ENCODE measurements at regions not wholly inside any gene's neighbourhood (a gene's known extent, or its start where the extent isn't known, plus 50 kb on each side); places are given as distances from the start of the nearest gene placed in this dataset.

GRCh38 chr5:4113426-4113825 lies 517.8 kb downstream of the IRX1 start:
- no peak overlapping the region for H3K4me3 ChIP-seq (ENCODE audit: low read length)
- no peaks in the 10 kb centered on the region for H3K4me1 ChIP-seq (ENCODE audit: control insufficient read depth, insufficient read depth, low read length)
- H3K27ac ChIP-seq (ENCODE audit: low read length) = no peak overlapping the region
- no peak for DNase-seq
- no peaks in the 10 kb centered on the region for H3K9me3 ChIP-seq (replicated peaks; ENCODE audit: control insufficient read depth, low read depth, low read length)
- 52% methylated on average over 7 of the region's 8 CpGs for WGBS (ENCODE audit: insufficient coverage)
- H3K36me3 ChIP-seq (ENCODE audit: control insufficient read depth, insufficient read depth, low read length) = no peaks in the 10 kb centered on the region
- H3K27me3 ChIP-seq (ENCODE audit: control insufficient read depth, insufficient read depth, low read length) = no peaks in the 10 kb centered on the region

- Histone ChIP-seq H3K27me3 (ENCODE audit: control insufficient read depth, insufficient read depth, low read length) (no peaks in the 10 kb centered on the region), H3K4me1 (ENCODE audit: control insufficient read depth, insufficient read depth, low read length) (no peaks in the 10 kb centered on the region), H3K9me3 (replicated peaks; ENCODE audit: control insufficient read depth, low read depth, low read length) (no peaks in the 10 kb centered on the region), H3K27ac (ENCODE audit: low read length) (no peak overlapping the region), H3K36me3 (ENCODE audit: control insufficient read depth, insufficient read depth, low read length) (no peaks in the 10 kb centered on the region), H3K4me3 (ENCODE audit: low read length) (no peak overlapping the region)
- DNase-seq = no peak
- 72% methylated on average over 4 of the region's 9 CpGs for WGBS (ENCODE audit: insufficient coverage)
Observed at GRCh38 chr5:4113905-4114304, 518.3 kb downstream of the IRX1 start.

DNA sequence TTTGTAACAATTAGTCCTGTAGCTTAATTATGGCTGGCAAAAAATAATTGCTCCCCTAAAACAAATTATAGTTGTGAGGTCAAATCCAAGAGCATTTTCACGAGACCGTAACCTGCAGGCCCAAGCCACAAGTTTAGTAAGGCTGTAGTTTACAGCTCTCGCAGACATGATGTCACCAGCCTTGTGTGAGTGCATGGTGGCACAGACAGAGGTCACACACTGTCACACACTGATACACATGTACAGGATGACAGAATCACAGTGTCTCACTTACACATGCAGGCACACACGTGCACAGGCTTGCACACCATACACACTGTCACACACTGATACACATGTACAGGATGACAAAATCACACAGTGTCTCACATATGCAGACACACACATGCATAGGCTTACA lies 518.8 kb downstream of the IRX1 start:
- H3K9me3 ChIP-seq (replicated peaks; ENCODE audit: control insufficient read depth, low read depth, low read length) = no peaks in the 10 kb centered on the region
- no peak overlapping the region for H3K4me3 ChIP-seq (ENCODE audit: low read length)
- no peaks in the 10 kb centered on the region for H3K36me3 ChIP-seq (ENCODE audit: control insufficient read depth, insufficient read depth, low read length)
- no peaks in the 10 kb centered on the region for H3K27me3 ChIP-seq (ENCODE audit: control insufficient read depth, insufficient read depth, low read length)
- WGBS (ENCODE audit: insufficient coverage) = 94% methylated on average over 3 of the region's 4 CpGs
- no peaks in the 10 kb centered on the region for H3K4me1 ChIP-seq (ENCODE audit: control insufficient read depth, insufficient read depth, low read length)
- H3K27ac ChIP-seq (ENCODE audit: low read length) = no peak overlapping the region
- no peak for DNase-seq

DNA sequence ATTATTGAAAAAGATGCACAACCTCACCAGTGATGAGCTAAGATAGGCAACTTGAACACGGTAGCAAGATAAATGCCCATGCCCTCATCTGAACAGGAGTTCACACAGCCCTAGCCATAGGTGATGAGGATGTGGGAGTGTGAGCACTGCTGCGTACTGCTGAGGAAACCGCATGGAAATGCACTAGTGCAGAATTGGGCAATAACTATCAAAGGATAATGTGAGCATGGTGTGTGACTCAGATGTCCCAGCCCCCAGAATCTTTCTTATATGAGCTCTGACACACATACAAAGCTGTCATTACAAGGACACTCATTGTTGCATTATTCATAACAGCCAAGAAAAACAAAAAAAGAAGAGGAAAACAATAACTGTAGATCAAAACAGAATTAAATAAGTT lies 521.2 kb downstream of the IRX1 start:
- no peak for DNase-seq
- H3K27me3 ChIP-seq (ENCODE audit: control insufficient read depth, insufficient read depth, low read length) = no peaks in the 10 kb centered on the region
- H3K9me3 ChIP-seq (replicated peaks; ENCODE audit: control insufficient read depth, low read depth, low read length) = no peaks in the 10 kb centered on the region
- WGBS (ENCODE audit: insufficient coverage) = 82% methylated on average over 2 of the region's 3 CpGs
- no peak overlapping the region for H3K27ac ChIP-seq (ENCODE audit: low read length)
- no peak overlapping the region for H3K4me3 ChIP-seq (ENCODE audit: low read length)
- H3K4me1 ChIP-seq (ENCODE audit: control insufficient read depth, insufficient read depth, low read length) = no peaks in the 10 kb centered on the region
- no peaks in the 10 kb centered on the region for H3K36me3 ChIP-seq (ENCODE audit: control insufficient read depth, insufficient read depth, low read length)

DNA sequence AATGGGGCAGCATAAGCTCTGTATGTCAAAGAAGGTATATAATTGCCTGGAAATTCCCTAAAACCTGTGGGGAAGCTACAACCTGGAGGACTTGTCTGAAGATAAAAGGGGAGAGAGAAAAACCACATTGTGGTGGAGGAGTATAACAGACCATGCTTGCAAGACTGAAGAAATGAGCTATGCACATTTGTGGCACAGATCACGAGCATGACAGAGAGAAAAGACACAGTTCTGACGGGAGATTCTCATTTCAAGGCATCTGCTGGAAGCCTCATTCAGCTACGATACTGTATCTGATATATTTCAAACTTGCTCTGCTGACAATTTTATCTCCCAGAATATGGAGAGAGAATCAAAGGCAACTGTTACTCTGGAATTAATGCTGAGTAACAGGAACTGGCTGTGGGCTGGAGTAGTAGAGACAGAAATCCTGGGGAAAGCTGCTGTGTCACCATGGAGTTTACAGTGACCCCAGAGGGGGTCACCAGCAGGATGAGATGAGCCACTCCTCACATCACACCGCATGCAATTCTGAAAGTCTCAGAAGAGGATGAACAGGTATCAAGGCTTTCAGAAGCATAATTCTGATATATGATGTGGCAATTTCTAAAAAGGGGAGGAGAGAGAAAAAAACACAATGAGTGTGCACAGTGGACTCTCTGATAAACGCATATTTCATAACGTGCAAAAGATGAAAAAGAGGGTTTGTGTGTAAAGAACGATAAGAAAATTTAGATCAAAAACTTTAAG lies 528.8 kb downstream of the IRX1 start:
- 60% methylated on average over 1 of the region's 7 CpGs for WGBS (ENCODE audit: insufficient coverage)
- Histone ChIP-seq H3K36me3 (ENCODE audit: control insufficient read depth, insufficient read depth, low read length) (no peaks in the 10 kb centered on the region), H3K4me1 (ENCODE audit: control insufficient read depth, insufficient read depth, low read length) (no peaks in the 10 kb centered on the region), H3K9me3 (replicated peaks; ENCODE audit: control insufficient read depth, low read depth, low read length) (peaks cover 5% of the 10 kb centered on the region), H3K27me3 (ENCODE audit: control insufficient read depth, insufficient read depth, low read length) (no peaks in the 10 kb centered on the region), H3K27ac (ENCODE audit: low read length) (no peak overlapping the region), H3K4me3 (ENCODE audit: low read length) (no peak overlapping the region)
- no peak for DNase-seq

GRCh38 chr5:4128994-4129393 lies 533.4 kb downstream of the IRX1 start:
- peak; percentile 6 for DNase-seq
- no peak overlapping the region for H3K27ac ChIP-seq (ENCODE audit: low read length)
- no peaks in the 10 kb centered on the region for H3K4me1 ChIP-seq (ENCODE audit: control insufficient read depth, insufficient read depth, low read length)
- no peaks in the 10 kb centered on the region for H3K27me3 ChIP-seq (ENCODE audit: control insufficient read depth, insufficient read depth, low read length)
- peaks cover 5% of the 10 kb centered on the region for H3K9me3 ChIP-seq (replicated peaks; ENCODE audit: control insufficient read depth, low read depth, low read length)
- H3K36me3 ChIP-seq (ENCODE audit: control insufficient read depth, insufficient read depth, low read length) = no peaks in the 10 kb centered on the region
- 91% methylated on average over 6 of the region's 9 CpGs for WGBS (ENCODE audit: insufficient coverage)
- no peak overlapping the region for H3K4me3 ChIP-seq (ENCODE audit: low read length)

DNA sequence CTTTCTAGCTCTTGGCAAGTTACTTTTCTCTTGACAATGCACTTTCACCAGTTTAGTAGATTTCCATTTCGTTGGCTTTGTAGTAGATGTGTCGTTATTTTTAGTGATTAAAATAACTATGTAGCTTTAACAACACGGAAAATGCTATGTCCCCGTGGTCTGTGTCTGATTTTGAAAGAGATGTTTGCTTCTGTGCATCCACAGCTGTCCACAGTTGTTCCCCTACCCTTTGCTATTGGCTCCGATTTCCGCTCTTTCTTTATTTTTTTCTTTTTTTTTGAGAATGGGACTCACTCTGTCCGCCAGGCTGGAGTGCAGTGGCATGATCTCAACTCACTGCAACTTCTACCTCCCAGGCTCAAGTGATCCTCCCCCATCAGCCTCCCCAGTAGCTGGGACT lies 533.9 kb downstream of the IRX1 start:
- no peaks in the 10 kb centered on the region for H3K4me1 ChIP-seq (ENCODE audit: control insufficient read depth, insufficient read depth, low read length)
- H3K36me3 ChIP-seq (ENCODE audit: control insufficient read depth, insufficient read depth, low read length) = no peaks in the 10 kb centered on the region
- no peak for DNase-seq
- H3K4me3 ChIP-seq (ENCODE audit: low read length) = no peak overlapping the region
- 80% methylated on average over 1 of the region's 7 CpGs for WGBS (ENCODE audit: insufficient coverage)
- no peaks in the 10 kb centered on the region for H3K27me3 ChIP-seq (ENCODE audit: control insufficient read depth, insufficient read depth, low read length)
- H3K27ac ChIP-seq (ENCODE audit: low read length) = no peak overlapping the region
- peaks cover 5% of the 10 kb centered on the region for H3K9me3 ChIP-seq (replicated peaks; ENCODE audit: control insufficient read depth, low read depth, low read length)

GRCh38 chr5:4130819-4131218 lies 535.2 kb downstream of the IRX1 start:
- no peak overlapping the region for H3K27ac ChIP-seq (ENCODE audit: low read length)
- DNase-seq = no peak
- 80% methylated on average over 2 of the region's 3 CpGs for WGBS (ENCODE audit: insufficient coverage)
- no peaks in the 10 kb centered on the region for H3K36me3 ChIP-seq (ENCODE audit: control insufficient read depth, insufficient read depth, low read length)
- peaks cover 5% of the 10 kb centered on the region for H3K9me3 ChIP-seq (replicated peaks; ENCODE audit: control insufficient read depth, low read depth, low read length)
- no peak overlapping the region for H3K4me3 ChIP-seq (ENCODE audit: low read length)
- no peaks in the 10 kb centered on the region for H3K27me3 ChIP-seq (ENCODE audit: control insufficient read depth, insufficient read depth, low read length)
- no peaks in the 10 kb centered on the region for H3K4me1 ChIP-seq (ENCODE audit: control insufficient read depth, insufficient read depth, low read length)

DNA sequence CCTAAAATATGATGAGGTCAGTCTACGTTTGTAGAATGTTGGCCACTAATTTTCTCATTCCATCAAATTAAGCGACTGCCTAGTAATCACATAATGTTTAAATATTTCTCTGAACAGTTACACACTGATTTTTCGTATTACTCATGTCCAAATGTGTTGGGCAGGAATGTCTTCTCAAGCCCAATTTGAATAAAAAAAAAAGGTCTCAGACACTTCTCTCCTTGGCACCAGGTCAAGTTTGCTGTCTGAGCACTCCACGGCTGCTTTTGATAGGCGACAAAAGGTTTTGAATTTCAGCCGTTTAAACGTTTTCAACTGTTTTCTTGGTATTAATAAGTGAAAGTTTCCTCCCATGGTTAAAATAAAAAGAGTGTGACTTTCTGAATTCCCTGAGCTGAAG lies 542.1 kb downstream of the IRX1 start:
- no peak for DNase-seq
- Histone ChIP-seq H3K36me3 (ENCODE audit: control insufficient read depth, insufficient read depth, low read length) (no peaks in the 10 kb centered on the region), H3K9me3 (replicated peaks; ENCODE audit: control insufficient read depth, low read depth, low read length) (no peaks in the 10 kb centered on the region), H3K27ac (ENCODE audit: low read length) (no peak overlapping the region), H3K27me3 (ENCODE audit: control insufficient read depth, insufficient read depth, low read length) (no peaks in the 10 kb centered on the region), H3K4me3 (ENCODE audit: low read length) (no peak overlapping the region), H3K4me1 (ENCODE audit: control insufficient read depth, insufficient read depth, low read length) (no peaks in the 10 kb centered on the region)
- WGBS (ENCODE audit: insufficient coverage) = no CpG with 5 or more reads among the region's 7 CpGs

- H3K4me3 ChIP-seq (ENCODE audit: low read length) = no peak overlapping the region
- H3K4me1 ChIP-seq (ENCODE audit: control insufficient read depth, insufficient read depth, low read length) = no peaks in the 10 kb centered on the region
- H3K27me3 ChIP-seq (ENCODE audit: control insufficient read depth, insufficient read depth, low read length) = no peaks in the 10 kb centered on the region
- H3K36me3 ChIP-seq (ENCODE audit: control insufficient read depth, insufficient read depth, low read length) = no peaks in the 10 kb centered on the region
- WGBS (ENCODE audit: insufficient coverage) = 57% methylated on average over 5 of the region's 6 CpGs
- no peak overlapping the region for H3K27ac ChIP-seq (ENCODE audit: low read length)
- DNase-seq = no peak
- no peaks in the 10 kb centered on the region for H3K9me3 ChIP-seq (replicated peaks; ENCODE audit: control insufficient read depth, low read depth, low read length)
Observed at GRCh38 chr5:4142842-4143241, 547.2 kb downstream of the IRX1 start.

Measured in muscle of leg (tissue), 3 donors.